NCI-H345 treated with DMSO at 0.1 percent for 48 hours (cell line): ENCODE measurements at regions not wholly inside any gene's neighbourhood (a gene's known extent, or its start where the extent isn't known, plus 50 kb on each side); places are given as distances from the start of the nearest gene placed in this dataset.
A peak's percentile ranks its signal among the peaks of the same experiment; 100 is the strongest.
"Not testable (repeated sequence)": the region's sequence is repeated elsewhere in the genome, so short reads cannot be mapped to it uniquely, and the experiment has no call there.

Experiments
- DNase-seq: peaks from one replicate; lab custom pipeline; 2025; ENCODE audit not compliant: unreplicated experiment; lab: John Stamatoyannopoulos, UW

- no peak for DNase-seq
Observed at GRCh38 chr7:98727146-98727709, 110.1 kb downstream of the NPTX2 start.

DNA sequence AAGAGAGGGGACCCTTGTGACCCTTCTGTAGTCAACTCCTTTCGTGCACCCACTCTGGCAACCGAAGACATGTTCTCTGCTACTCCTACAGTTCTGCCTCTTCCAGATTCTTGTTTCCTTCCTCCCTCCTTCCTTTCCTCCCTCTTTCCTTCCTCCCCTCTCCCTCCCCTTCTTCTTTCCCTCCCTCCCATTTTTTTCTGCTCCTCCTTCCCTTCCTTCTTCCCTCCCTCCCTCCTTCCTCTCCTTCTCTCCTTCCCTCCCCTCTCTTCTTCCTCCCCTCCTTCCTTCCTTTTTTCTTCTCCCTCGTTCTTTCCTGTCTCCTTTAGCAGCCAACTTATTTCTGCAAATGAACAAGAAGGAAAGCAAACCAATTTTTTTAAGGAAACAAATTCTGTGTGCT is 111.5 kb downstream of the NPTX2 start:
- DNase-seq: no peak

DNA sequence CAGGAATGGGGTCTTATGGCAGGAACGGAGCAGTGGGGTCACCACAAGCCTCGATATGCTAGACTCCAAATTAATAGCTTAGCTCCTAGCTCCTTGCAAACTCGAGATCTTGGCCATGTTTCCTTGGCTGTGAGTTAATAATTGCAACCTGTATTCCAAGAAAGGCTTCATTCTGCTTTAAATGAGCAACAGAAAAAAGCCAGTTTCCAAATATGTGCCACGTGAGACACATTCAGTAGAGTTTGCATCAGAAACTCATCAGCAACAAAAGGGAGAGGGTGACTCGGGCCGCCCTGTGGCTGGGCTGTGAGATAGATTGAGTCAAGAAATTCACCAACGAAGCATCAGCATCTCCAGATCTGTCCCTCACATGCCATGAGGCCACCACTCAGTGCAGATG is 112.0 kb downstream of the NPTX2 start:
- no peak for DNase-seq

DNA sequence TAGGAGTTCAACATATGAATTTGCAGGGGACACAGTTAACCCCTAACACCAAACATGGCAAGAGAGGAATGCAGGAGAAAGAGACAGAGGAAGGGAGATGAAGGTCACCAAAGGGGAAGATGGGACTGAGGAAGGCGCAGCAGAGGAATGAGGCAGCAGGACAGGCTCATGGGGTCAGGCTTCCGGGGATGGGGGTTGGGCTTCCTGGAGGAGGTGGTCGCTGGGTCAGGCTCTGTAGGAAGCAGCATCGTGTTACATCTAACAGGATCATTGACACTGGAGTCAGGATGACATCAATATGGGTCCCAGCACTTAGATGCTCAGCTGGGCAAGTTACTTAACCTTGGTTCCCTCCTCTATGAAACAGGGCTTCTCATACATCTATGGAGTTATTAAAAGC is 113.2 kb downstream of the NPTX2 start:
- no peak for DNase-seq

DNA sequence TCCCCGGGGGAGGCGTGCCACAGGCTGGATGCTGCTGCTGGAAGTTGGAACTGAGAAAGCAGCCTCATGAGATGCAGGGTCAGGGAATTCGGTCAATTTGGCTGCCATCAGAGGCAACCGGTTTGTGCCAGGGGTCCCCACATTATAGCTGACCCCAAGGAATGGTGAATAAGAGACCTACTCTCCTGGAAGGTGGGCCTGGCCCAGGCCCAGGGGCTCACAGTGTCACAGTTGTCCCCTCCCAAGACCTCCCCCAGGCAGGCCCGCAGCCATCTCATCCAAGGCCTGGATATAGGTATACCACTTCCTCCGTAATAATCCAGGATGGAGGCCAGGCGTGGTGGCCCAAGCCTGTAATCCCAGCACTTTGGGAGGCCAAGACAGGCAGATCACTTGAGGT is 114.6 kb downstream of the NPTX2 start:
- DNase-seq: no peak

DNA sequence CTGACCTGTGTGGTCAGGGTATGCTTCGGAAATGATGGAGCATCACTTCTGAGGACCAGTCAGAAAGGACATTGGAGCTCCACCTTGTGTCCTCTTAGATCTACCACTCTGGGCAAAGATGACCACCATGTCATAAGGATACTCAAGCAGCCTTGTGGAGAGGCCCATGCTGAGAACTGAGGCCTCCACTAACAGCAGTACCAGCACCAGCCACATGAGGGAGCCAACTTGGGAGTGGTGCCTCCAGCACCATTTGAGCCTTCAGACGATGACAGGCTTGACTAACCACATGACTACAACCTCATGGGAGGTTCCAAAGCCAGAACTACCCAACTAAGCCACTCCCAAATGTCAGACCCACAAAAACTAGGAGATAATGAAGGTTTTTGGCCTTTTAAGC is 116.0 kb downstream of the NPTX2 start:
- no peak for DNase-seq

DNA sequence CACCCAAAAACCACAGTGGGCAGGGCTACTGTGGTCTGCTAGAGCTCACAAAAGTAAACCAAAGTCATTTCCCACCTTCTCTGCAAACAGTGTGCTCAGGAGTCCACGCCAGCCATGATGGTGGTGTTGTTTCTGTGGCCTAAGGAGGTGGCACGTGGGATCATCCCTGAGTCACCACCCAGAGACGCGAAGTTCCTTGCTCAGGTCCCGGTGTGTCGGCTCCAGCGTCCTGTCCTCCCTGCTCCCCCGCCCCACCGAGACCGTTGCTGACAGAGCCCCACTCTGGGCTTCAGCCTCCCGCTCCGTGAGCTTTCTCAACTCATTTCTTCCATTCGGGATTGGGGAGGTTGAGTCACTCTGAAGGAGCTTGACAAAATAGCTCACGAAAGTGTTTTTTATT is 118.7 kb downstream of the NPTX2 start:
- no peak for DNase-seq

DNA sequence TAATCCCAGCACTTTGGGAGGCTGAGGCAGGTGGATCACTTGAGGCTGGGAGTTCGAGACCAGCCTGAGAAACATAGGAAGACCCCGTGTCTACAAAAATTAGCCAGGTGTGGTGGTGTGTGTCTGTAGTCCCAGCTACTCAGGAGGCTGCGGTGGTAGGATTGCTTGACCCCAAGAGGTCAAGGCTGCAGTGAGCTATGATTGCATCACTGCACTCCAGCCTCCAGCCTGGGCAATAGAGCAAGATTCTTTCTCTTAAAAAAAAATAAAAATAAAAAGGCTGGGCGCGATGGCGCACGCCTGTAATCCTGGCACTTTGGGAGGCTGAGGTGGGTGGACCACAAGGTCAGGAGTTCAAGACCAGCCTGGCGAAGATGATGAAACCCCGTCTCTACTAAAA is 119.4 kb downstream of the NPTX2 start:
- not testable (repeated sequence) for DNase-seq

GRCh38 chr7:98737176-98737575 is 120.1 kb downstream of the NPTX2 start:
- DNase-seq: no peak

- DNase-seq: no peak
Observed at GRCh38 chr7:98740643-98741042, 123.6 kb downstream of the NPTX2 start.

- DNase-seq: peak; percentile 59
Observed at GRCh38 chr7:98745722-98746318, 124.0 kb downstream of the TMEM130 start.

- no peak for DNase-seq
Observed at GRCh38 chr7:98748090-98748489, 121.7 kb downstream of the TMEM130 start.

DNA sequence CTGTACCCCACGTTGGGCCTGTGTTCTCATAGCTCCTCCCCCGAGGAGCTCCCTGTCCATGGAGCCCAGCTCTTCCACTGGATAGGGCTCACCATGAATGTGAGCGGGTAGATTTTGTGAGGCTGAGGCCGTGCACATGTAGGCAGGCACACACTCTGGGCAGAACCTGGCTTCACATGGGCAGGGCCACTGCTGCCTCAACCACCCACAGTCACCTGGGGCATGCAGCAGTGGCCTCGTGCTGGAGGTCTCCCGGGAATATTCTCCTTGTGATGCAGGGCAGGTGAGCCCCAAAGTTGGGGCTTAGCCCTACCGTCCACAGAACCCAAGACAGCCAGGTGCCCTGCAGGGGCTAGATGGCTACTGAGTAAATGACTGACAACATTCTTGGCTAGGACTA is 116.6 kb downstream of the TMEM130 start:
- no peak for DNase-seq

DNA sequence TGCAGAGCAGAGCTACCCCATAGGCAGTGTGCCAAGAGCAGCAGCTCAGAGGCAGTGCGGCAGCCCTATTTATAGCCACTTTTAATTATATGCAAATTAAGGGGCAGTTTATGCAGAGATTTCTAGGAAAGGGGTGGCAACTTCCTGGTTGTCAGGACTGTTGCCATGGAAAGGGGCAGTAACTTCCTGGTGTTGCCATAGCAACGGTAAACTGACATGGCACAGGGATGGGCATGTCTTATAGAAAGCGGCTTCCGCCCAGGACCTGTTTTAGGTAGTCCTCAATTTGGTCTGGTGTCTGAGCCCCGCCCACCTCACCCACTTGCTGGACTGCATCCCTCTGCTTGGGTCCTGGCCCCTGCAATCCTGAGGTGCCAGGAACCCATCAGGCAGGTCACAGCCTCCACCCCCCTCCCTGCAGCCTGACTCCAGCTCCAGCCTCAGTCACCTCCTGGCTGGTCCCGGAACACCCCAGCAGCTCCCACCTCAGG is 115.8 kb downstream of the TMEM130 start:
- no peak for DNase-seq

DNA sequence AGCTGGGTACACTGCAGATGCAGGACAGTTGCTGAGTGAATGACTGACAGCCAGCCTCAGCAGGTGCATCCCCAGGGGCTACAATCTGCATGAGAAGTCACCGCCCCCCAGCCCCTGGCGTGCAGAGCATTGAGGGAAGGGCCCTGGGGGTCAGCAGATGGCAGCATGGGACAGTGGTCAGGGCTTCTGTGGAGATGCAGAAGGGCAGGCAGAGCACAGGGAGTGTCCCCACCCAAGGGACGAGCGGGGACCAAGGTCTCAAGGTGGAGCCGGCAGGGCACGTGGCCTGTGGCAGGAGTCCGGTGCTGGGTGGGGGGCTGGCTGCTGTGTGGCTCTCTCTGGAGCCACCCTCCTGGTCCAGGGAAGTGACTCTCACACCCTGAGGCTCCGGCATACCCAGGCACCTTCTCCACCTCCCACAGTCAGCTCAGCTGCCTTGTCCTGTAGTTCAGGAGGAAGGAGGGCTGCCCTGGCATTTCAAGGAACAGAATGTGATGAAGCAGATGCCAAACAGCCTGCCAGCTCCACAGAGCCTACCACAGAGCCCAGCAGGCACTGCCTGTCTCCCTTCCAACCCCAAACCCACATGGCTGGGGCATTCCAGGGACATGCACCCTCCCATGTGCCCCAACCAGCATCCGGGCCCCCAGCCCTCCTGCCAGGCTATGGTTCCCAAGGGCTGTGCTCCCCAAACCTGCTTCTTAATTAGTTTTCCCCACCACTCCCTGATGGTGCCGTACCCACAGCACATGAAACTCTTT is 114.5 kb downstream of the TMEM130 start:
- DNase-seq: no peak

DNA sequence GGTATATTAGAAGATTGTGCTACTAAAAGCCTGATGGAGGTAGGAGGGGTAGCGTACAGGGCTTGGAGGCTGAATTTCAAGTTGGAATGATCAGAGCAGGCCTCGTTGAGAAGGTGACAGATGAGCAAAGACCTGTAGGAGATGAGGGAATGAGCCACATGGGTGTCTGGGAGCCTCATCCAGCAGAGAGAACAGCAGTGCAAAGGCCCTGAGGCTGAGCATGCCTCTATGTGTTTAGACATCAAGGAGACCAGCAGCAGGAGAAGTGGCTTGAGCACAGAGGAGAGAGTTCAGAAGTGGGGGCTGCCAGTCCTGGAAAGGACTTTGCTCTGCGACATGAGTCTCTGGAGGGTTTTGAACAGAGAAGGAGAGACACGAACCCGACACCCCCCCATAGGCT is 111.7 kb downstream of the TMEM130 start:
- no peak for DNase-seq

- DNase-seq: no peak
Observed at GRCh38 chr7:98760201-98760651, 109.6 kb downstream of the TMEM130 start.

DNA sequence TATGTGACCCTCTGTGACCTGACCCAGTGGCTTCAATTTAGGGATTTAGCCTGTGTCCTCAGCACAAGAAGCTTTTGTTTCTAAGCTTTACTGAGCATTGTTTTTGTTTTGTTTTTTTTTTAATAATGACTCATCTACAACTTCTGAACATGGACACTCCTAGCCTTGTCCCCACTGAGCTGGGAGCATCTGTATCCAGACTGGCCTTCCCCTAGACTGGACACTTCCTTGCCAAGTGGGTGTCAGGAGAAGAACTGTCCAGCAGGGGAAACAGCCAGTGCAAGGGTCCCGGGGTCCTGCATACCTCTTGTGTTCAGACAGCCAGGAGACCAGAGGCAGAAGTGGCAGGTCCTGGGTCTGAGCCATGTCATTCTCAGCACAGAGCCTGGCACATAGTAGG is 108.6 kb downstream of the TMEM130 start:
- DNase-seq: no peak

DNA sequence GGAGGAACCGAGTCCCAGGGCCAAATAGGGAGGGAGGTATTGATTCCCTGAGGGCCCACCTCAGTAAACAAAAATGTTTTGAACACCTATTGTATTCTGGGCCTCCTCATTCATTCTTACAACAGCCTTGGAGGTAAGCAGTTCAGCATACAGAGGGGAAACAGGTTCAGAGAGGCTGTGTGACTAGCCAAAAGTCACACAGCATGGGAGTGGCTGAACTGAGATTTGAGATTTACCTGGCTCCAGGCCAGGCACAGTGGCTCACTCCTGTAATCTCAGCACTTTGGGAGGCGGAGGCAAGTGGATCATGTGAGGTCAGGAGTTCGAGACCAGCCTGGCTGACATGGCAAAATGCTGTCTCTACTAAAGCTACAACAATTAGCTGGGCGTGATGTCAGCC is 107.2 kb downstream of the TMEM130 start:
- no peak for DNase-seq

DNA sequence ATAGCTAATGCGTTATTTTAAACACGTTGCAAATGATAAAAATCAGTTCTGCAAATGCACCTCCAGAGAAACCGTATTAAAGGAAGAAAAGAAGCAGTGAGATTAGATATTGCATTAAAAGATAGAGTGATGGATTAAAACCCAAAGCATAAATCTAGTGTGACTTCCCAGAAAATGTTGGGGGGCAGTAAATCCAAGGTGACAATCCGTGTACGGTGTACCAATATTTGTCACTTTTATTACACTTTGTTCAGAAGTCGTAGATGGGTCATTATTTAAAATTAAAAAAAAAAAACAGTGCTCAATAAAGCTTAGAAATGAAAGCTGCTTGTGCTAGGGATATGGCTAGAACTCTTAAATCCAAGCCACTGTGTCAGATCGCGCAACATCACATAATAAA is 106.4 kb downstream of the TMEM130 start:
- no peak for DNase-seq

- no peak for DNase-seq
Observed at GRCh38 chr7:98764946-98765345, 104.9 kb downstream of the TMEM130 start.

GRCh38 chr7:98770085-98770484 is 99.7 kb downstream of the TMEM130 start:
- not testable (repeated sequence) for DNase-seq
